B cell (primary cell): ENCODE measurements at regions not wholly inside any gene's neighbourhood (a gene's known extent, or its start where the extent isn't known, plus 50 kb on each side); places are given as distances from the start of the nearest gene placed in this dataset.

Experiments
- ATAC-seq: fragments of 200-7000 bp; cut with Tn5 transposase; one replicate; pipeline ENCODE4 v1.10.0; 2021; ENCODE audit warnings: low read depth, mild to moderate bottlenecking, moderate number of reproducible peaks, moderate library complexity
- CTCF ChIA-PET: fragments of 350-600 bp; sonication (Branson Sonifier 250); formaldehyde crosslinking; loops from one replicate; lab custom pipeline; 2021; ENCODE audit warnings: antibody characterized with exemption, inconsistent platforms; lab: Charles Lee
- POLR2A ChIA-PET: fragments of 350-600 bp; sonication (Branson Sonifier 250); formaldehyde crosslinking; loops from one replicate; lab custom pipeline; 2021; ENCODE audit warnings: antibody characterized with exemption; lab: Charles Lee
- DNase-seq: peaks from one replicate; pipeline ENCODE4 v3.0.0; 2013
- H2AFZ ChIP-seq: 2 replicates; pipeline ENCODE4 v1.6.1; 2012; ENCODE audit warnings: mild to moderate bottlenecking, low read depth, low read length; ENCODE audit not compliant: insufficient read depth, poor library complexity, severe bottlenecking
- H3K27ac ChIP-seq, 2 donors: 1 replicate in 1 of 2; 2 replicates in 1 of 2; pipeline ENCODE4 v1.5.1; 2012 to 2013; ENCODE audit warnings: low read length in 2 of 2, mild to moderate bottlenecking in 2 of 2, moderate library complexity in 1 of 2
- H3K27me3 ChIP-seq, 4 experiments: fragments of 200-600 bp in 1 of 4; sonication (generic) in 1 of 4; replicated peaks in 1 of 4; 1 replicate in 2 of 4; 2 replicates in 2 of 4; pipeline versions ENCODE4 v1.6.1 to v1.7.0; 2013 to 2016; ENCODE audit warnings: low read length in 3 of 4, mild to moderate bottlenecking in 2 of 4, mixed read lengths in 1 of 4, moderate library complexity in 1 of 4; ENCODE audit not compliant: insufficient read depth in 4 of 4, control insufficient read depth in 3 of 4; ENCODE audit errors: control extremely low read depth in 1 of 4
- H3K36me3 ChIP-seq, 2 experiments: replicated peaks in 1 of 2; 1 replicate in 1 of 2; 2 replicates in 1 of 2; pipeline versions ENCODE4 v1.6.1 to v1.7.1; 2013; ENCODE audit warnings: low read length in 1 of 2; ENCODE audit not compliant: insufficient read depth in 2 of 2, control insufficient read depth in 1 of 2; ENCODE audit errors: control extremely low read depth in 1 of 2, extremely low read depth in 1 of 2
- H3K4me1 ChIP-seq, 2 donors: fragments of 200-600 bp in 1 of 2; sonication (generic) in 1 of 2; 1 replicate in 1 of 2; 2 replicates in 1 of 2; pipeline versions ENCODE4 v1.5.1 to v1.6.1; 2013 to 2017; ENCODE audit warnings: low read length in 2 of 2; ENCODE audit not compliant: control insufficient read depth in 2 of 2, insufficient read depth in 2 of 2
- H3K4me2 ChIP-seq: replicated peaks from 2 replicates; pipeline ENCODE3; 2012; ENCODE audit warnings: mild to moderate bottlenecking, low read depth, low read length; ENCODE audit not compliant: poor library complexity, severe bottlenecking
- H3K4me3 ChIP-seq, 5 experiments: fragments of 200-600 bp in 1 of 5; sonication (generic) in 1 of 5; 1 replicate in 3 of 5; 2 replicates in 2 of 5; pipeline versions ENCODE4 v1.5.1 to v1.7.0; 2011 to 2016; ENCODE audit warnings: low read length in 4 of 5, mild to moderate bottlenecking in 4 of 5, low read depth in 2 of 5, control low read depth in 1 of 5, moderate library complexity in 1 of 5; ENCODE audit not compliant: insufficient read depth in 1 of 5; ENCODE audit errors: control extremely low read depth in 1 of 5, extremely low read depth in 1 of 5
- H3K79me2 ChIP-seq: fragments of 200-600 bp; sonication (generic); one replicate; pipeline ENCODE4 v1.6.0; 2016; ENCODE audit warnings: low read length; ENCODE audit not compliant: control insufficient read depth, insufficient read depth
- H3K9ac ChIP-seq: fragments of 200-600 bp; sonication (generic); 2 replicates; pipeline ENCODE4 v1.6.1; 2017; ENCODE audit warnings: mild to moderate bottlenecking, low read length, moderate library complexity
- H3K9me3 ChIP-seq, 3 donors: one replicate each; pipeline versions ENCODE4 v1.6.1 to v1.7.1; 2013; ENCODE audit warnings: low read length in 2 of 3; ENCODE audit not compliant: control insufficient read depth in 2 of 3, insufficient read depth in 1 of 3; ENCODE audit errors: control extremely low read depth in 1 of 3
- H4K20me1 ChIP-seq: 2 replicates; pipeline ENCODE4 v1.6.0; 2012; ENCODE audit warnings: mild to moderate bottlenecking, low read length; ENCODE audit not compliant: insufficient read depth, control insufficient read depth, poor library complexity, severe bottlenecking
- H3K27ac Mint-ChIP-seq: one replicate; pipeline ENCODE4 v1.8.0; 2021; ENCODE audit warnings: mixed read lengths
- H3K27me3 Mint-ChIP-seq: one replicate; pipeline ENCODE4 v1.8.0; 2021; ENCODE audit warnings: mixed read lengths
- H3K4me1 Mint-ChIP-seq: one replicate; pipeline ENCODE4 v1.8.0; 2021; ENCODE audit warnings: mixed read lengths
- H3K4me3 Mint-ChIP-seq: one replicate; pipeline ENCODE4 v1.8.0; 2021; ENCODE audit warnings: mixed read lengths
- H3K9me3 Mint-ChIP-seq: one replicate; pipeline ENCODE4 v1.8.0; 2022; ENCODE audit warnings: mixed read lengths; ENCODE audit not compliant: insufficient read depth
- CTCF ChIP-seq: fragments of 200-600 bp; IDR thresholded peaks from one replicate; pipeline ENCODE4 v1.8.0; 2022; ENCODE audit warnings: antibody characterized with exemption, mild to moderate bottlenecking
- EZH2 ChIP-seq: IDR thresholded peaks from 2 replicates; pipeline ENCODE4 v1.6.1; 2012; ENCODE audit warnings: borderline replicate concordance, low read depth, mild to moderate bottlenecking, moderate library complexity, low read length; ENCODE audit not compliant: insufficient read depth, poor library complexity, severe bottlenecking
- WGBS: methylation state at CpG from one replicate; pipeline ENCODE4 v1.1.5; 2013; ENCODE audit warnings: missing lambda C conversion rate; ENCODE audit not compliant: insufficient coverage; 5-methylcytosine and 5-hydroxymethylcytosine counted together
- intact Hi-C: fragments of 100-400 bp; cut with micrococcal nuclease; formaldehyde crosslinking; loops from one replicate; pipeline ENCODE4 v1.10.0; 2022

GRCh38 chr17:72267601-72268000 is 146.8 kb downstream of the SOX9 start:
- TF ChIP-seq CTCF (no peak), EZH2 (no peak)
- ChIA-PET POLR2A (no interaction called here), CTCF (no interaction called here)
- no peaks in the 10 kb centered on the region for H3K9me3 Mint-ChIP-seq
- Histone ChIP-seq H3K36me3 (no peaks in the 10 kb centered on the region), H3K9me3 (peaks cover 0 to 6% (median 0%) of the 10 kb centered on the region in 3 donors), H3K4me1 (no peaks in the 10 kb centered on the region), H3K27me3 (peaks cover 0 to 4% (median 0%) of the 10 kb centered on the region in 4 experiments), H3K27ac (no peak overlapping the region), H3K4me3 (no peak overlapping the region), H4K20me1 (no peaks in the 10 kb centered on the region), H3K9ac (no peak overlapping the region), H3K4me2 (no peak overlapping the region), H3K79me2 (no peaks in the 10 kb centered on the region), H2AFZ (no peak overlapping the region)
- no peaks in the 10 kb centered on the region for H3K4me1 Mint-ChIP-seq
- H3K4me3 Mint-ChIP-seq, result no peak overlapping the region
- 20% methylated on average over 1 of the region's 1 CpG for WGBS
- DNase-seq, result no peak
- intact Hi-C loops, result no loop called here
- no peak for ATAC-seq
- H3K27me3 Mint-ChIP-seq, result peaks cover 18% of the 10 kb centered on the region
- H3K27ac Mint-ChIP-seq, result no peak overlapping the region

GRCh38 chr17:72268431-72268830 is 147.6 kb downstream of the SOX9 start:
- Histone ChIP-seq H3K4me3 (no peak overlapping the region), H3K4me1 (no peaks in the 10 kb centered on the region), H3K9me3 (peaks cover 0 to 6% (median 0%) of the 10 kb centered on the region in 3 donors), H3K36me3 (no peaks in the 10 kb centered on the region), H3K4me2 (no peak overlapping the region), H3K27ac (no peak overlapping the region), H2AFZ (no peak overlapping the region), H3K27me3 (peaks cover 0 to 4% (median 0%) of the 10 kb centered on the region in 4 experiments), H3K9ac (no peak overlapping the region), H4K20me1 (no peaks in the 10 kb centered on the region), H3K79me2 (no peaks in the 10 kb centered on the region)
- intact Hi-C loops, result no loop called here
- no peak for ATAC-seq
- DNase-seq, result no peak
- POLR2A ChIA-PET, result no interaction called here
- H3K4me3 Mint-ChIP-seq, result no peak overlapping the region
- H3K9me3 Mint-ChIP-seq, result no peaks in the 10 kb centered on the region
- 86% methylated on average over 5 of the region's 6 CpGs for WGBS
- CTCF ChIA-PET, result no interaction called here
- H3K27ac Mint-ChIP-seq, result no peak overlapping the region
- no peaks in the 10 kb centered on the region for H3K4me1 Mint-ChIP-seq
- no peak for TF ChIP-seq CTCF
- TF ChIP-seq EZH2, result no peak
- H3K27me3 Mint-ChIP-seq, result peaks cover 18% of the 10 kb centered on the region
